Heart left ventricle (tissue), 13 donors: ENCODE measurements at regions not wholly inside any gene's neighbourhood (a gene's known extent, or its start where the extent isn't known, plus 50 kb on each side); places are given as distances from the start of the nearest gene placed in this dataset.

Source experiments
- POLR2A ChIP-seq, 2 donors: fragments of 450-650 bp; IDR thresholded peaks; one replicate each; pipeline ENCODE4 v1.6.1; 2017; ENCODE audit warnings: antibody characterized with exemption in 2 of 2, mild to moderate bottlenecking in 2 of 2, moderate library complexity in 2 of 2
- TF ChIP-seq, protein P1 (sequence below), 12 donors: fragments of 200-600 bp; sonication (generic) in 4 of 12; IDR thresholded peaks; one replicate each; pipeline versions ENCODE4 v1.5.0 to v1.8.0; 2018 to 2022; ENCODE audit warnings: antibody characterized with exemption in 12 of 12, mild to moderate bottlenecking in 5 of 12
- donor health status: ischemic (EF 13 %, LVEDD 7.1; RV severe dilation, severe dysfunction).
- donor health status: DM: no; HTN: yes; CAD: no.
- donor health status: DM: no; HTN: no; CAD: no.
- donor health status: ischemic (EF 25% LVEDD 6.9; RV normal size, moderate dysfunction).
- donor health status: ischemic (EF 25% LVEDD 5.7; RV mildly dilated, moderate dysfunction).
- donor health status: ischemic (EF 35%, LVEDD 5.7; RV mildly dilated, moderate dysfunction).
- donor health status: nonischemic (EF 11% LVEDD 7.7; RV severe dilation, severe dysfunction).
- donor health status: DM: yes; HTN: yes; CAD: no.
- donor health status: PGD.
- donor health status: ischemic (EF 29% LVEDD 5.4; RV normal size, mild dysfunction).
- donor health status: nonischemic (EF 23%, LVEDD 6.1; RV moderate dilation, normal function).

DNA sequence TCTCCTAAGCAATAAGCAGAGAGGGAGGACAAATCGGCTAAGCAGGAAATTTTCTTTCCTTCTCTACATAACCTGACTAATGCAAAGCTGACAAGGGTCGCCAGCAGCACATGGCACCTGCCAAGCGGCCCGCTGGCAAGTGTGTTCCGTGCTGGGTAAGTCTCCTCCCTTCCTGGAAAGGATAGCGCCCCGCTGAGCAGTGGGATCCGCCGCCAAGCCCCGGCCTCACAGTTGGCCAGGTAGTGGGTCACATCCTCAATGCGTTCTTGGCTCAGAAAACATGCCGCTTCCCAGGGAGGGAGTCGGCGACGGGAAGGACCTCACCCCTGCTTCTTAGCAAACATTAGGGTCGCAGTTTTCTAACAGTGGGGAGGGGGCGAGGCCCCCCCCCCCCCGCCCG is 488.9 kb upstream of the NUPR2 start:
- TF ChIP-seq, protein P1, sequence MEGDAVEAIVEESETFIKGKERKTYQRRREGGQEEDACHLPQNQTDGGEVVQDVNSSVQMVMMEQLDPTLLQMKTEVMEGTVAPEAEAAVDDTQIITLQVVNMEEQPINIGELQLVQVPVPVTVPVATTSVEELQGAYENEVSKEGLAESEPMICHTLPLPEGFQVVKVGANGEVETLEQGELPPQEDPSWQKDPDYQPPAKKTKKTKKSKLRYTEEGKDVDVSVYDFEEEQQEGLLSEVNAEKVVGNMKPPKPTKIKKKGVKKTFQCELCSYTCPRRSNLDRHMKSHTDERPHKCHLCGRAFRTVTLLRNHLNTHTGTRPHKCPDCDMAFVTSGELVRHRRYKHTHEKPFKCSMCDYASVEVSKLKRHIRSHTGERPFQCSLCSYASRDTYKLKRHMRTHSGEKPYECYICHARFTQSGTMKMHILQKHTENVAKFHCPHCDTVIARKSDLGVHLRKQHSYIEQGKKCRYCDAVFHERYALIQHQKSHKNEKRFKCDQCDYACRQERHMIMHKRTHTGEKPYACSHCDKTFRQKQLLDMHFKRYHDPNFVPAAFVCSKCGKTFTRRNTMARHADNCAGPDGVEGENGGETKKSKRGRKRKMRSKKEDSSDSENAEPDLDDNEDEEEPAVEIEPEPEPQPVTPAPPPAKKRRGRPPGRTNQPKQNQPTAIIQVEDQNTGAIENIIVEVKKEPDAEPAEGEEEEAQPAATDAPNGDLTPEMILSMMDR (IDR thresholded peaks at IDR 0.05), result no peak
- TF ChIP-seq POLR2A (IDR thresholded peaks at IDR 0.05), result no peak
